NCI-H774 (cell line): ENCODE measurements at regions not wholly inside any gene's neighbourhood (a gene's known extent, or its start where the extent isn't known, plus 50 kb on each side); places are given as distances from the start of the nearest gene placed in this dataset.

ENCODE experiments used
- DNase-seq: peaks from one replicate; lab custom pipeline; 2025; lab: John Stamatoyannopoulos, UW

DNA sequence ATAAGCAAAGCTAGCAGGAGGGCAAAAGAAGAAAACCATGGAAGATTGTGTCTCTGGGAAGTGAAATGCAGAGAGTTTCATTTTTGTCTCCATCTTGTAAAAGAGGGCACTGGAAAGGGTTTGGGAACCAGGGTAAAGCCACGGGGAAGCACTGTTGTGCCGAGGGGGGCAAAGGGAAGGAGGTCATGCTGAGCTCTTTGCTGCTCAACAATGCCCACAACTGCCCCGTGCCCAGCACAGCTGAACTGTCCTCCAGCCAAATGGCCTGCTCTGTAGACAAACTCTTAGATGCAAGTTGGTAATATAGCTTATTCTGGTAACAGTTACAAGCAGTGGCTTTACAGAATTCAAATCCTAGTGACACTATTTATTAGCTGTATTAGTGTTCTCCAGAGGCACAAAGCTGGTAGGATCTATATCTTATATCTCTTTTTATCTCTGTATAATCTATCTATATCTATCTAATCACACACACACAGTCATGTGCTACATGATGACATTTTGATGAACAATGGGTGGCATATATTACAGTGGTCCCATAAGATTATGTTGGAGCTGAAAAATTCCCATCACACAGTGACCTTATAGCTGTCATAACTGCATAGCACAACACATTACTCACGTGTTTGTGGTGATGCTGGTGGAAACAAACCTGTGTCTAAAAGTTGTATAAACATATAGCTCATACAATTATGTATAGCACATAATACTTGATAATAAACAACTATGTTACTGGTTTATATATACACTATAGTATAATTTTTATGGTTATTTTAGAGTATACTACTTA is 203.4 kb upstream of the DDHD1 start:
- DNase-seq: no peak

DNA sequence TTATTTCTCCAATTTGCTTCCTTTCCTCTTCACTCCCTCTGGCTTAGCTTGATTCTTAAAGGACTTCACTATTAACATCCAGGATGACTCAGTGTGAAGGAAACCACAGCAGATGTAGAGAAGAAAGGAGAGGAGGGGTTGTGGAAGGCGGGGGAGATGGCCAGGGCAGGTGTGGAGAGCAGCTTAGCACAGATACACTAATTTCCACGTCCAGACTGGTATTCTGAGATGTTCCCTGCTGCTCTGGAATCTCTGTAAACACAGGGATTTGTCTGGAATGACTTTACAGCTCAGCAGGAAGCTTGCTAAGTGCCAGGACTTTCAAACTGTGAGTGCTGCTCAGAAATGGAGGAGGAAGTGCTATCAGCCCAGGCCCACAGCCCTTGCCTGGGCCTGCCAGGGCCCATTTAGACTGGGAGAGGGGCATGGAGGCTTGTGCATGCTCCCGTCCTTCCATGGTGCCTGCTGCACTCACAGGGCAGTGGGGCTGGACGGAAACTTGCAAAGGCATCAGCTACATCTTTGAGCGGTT is 202.5 kb upstream of the DDHD1 start:
- no peak for DNase-seq

- no peak for DNase-seq
Observed at GRCh38 chr14:53354336-53354735, 201.2 kb upstream of the DDHD1 start.

- no peak for DNase-seq
Observed at GRCh38 chr14:53350866-53351265, 197.7 kb upstream of the DDHD1 start.

DNA sequence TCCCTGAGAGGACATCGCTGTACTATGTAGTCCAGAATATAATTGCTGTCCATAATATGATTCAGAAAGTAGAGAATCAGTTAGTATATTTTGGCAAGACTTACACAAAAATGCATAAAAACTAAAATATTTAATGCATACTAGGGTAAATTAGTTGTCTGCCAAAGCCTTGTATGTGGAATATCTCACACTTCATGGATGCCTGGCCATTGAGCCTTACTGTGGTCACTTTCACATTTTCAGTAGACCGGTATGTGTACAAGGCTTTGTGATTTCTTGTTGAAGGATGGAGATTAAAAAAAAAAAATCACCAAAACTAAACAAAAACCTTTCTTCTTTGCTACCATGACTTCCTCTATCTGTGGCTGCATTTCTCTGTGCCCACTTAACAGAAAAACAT is 197.3 kb upstream of the DDHD1 start:
- no peak for DNase-seq

GRCh38 chr14:53346988-53347387 is 193.9 kb upstream of the DDHD1 start:
- DNase-seq: no peak

DNA sequence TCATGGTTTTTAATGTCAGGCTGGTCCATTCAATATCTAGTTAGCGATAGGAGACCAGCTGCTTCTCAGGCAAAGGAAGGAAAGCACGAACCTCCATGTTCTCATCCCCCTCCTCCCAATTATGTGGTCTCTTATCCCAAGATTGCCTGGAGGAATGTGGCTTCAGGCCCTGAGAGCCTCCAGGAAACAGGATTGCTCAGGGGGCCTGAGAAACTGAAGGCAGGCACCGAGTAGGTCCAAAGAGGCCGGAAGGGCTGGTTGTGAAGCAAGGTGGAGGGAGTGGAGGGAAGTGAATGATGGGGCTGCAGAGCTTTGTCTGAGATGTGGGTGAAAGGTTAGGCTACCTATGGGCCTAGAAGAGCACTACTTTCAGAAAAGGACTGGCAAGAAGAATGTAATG is 188.2 kb upstream of the DDHD1 start:
- no peak for DNase-seq

DNA sequence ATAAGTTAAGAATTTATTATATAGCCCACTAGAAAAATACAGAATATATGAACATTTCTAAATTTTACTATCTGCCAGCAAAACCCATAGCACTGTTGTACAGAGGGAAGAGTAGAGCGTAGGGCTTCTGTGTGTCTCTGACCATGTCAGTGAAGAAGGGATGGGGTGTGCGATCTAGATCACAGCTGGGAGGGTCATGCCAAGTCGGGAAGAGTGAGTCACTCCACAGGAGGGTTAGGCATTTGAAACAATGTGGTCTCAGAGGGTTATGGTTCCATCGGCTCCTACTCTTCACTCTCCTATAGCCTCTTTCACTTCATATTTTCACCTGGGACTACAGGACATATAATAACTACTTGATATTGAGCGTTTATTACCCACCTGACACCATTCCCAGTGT is 185.1 kb upstream of the DDHD1 start:
- no peak for DNase-seq

DNA sequence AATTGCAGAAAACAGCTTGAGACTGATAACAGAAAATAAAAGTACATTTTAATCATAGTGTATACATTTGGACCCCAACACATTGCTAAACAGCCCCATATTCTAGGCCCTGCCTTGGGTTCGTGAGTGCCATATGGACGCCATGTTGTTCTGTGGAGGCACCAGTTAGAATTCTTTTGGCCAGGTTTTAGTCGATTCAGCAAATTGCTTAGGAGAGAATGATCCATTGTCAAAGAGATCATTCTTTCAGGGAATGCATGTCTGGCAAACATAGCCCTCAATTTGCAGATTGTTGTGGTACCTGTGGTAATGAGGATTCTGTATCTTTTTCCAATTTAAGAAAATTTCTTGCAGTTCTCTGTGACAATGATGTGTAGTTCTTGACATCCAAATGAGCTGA is 183.6 kb upstream of the DDHD1 start:
- DNase-seq: no peak

GRCh38 chr14:53333809-53334208 is 180.7 kb upstream of the DDHD1 start:
- DNase-seq: no peak

GRCh38 chr14:53331921-53332320 is 178.8 kb upstream of the DDHD1 start:
- no peak for DNase-seq

- no peak for DNase-seq
Observed at GRCh38 chr14:53331247-53331646, 178.1 kb upstream of the DDHD1 start.

GRCh38 chr14:53330441-53330840 is 177.3 kb upstream of the DDHD1 start:
- no peak for DNase-seq

GRCh38 chr14:53328841-53329240 is 175.7 kb upstream of the DDHD1 start:
- no peak for DNase-seq

DNA sequence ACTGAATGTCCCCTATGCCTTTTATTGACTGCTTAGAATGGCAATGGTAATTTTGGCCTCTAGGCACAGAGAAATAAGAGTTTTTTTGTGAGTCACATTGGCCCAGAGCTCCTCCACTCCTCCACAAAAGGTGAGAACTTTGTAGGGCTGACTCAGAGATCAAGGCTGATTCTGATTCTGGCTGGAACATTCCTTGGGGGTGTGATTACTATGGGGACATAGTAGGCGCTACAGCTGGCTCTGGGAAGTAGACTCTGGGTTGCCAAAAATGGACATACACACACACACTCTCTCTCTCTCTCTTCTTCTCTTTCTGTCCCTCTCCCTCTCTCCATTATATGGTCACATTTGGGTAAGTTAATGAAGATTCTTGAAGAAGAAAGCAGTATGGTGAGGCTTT is 174.6 kb upstream of the DDHD1 start:
- no peak for DNase-seq

DNA sequence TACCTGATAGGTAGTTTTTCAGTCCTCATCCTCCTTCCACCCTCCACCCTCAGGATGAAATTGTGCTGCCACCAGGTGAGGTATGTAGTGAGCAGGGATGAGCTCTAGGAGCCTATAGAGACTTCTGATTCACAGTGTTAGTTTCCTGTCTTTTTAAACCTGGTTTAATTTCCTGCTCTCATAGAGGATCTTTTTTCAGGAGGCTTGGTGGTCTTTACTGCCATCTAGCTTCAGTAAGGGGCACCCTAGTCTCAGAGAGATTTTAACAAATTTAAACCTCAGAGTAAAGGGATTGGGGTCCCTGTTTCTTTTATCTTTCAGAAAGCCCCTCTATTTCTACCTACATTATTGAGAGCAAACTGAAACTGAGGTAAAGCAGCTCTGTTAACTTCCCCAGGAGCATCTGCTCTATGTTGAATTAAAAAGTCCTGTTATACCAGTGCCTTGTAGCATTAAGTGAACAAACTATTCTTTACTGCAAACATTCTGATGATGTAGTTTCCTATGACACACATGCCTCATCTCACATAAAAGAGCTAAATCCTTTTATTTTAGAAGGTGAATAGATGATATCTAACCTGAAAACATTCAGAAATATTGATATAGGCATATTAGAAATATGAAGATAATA is 172.2 kb upstream of the DDHD1 start:
- DNase-seq: no peak

DNA sequence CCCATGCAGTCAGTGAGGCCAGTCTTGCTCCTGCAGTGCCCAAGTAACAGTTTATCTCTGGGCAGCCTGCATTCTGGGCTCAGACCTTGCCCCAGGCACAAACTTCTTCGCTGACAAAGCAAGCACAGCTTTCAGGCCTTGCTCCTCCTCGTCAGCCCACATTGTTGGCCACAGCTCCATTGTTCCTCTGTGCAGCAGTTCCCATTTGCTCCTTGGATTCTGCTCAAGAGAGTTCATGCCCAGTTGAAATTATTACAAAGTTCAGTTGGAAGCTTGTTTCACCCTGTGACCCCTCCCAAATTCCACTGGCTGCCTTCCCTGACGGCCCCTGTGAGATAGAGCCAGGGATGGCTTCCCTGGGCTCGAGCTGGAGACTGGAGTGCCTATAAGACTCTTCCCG is 163.4 kb upstream of the DDHD1 start:
- no peak for DNase-seq

- DNase-seq: no peak
Observed at GRCh38 chr14:53310412-53310811, 157.3 kb upstream of the DDHD1 start.

- no peak for DNase-seq
Observed at GRCh38 chr14:53306911-53307310, 153.8 kb upstream of the DDHD1 start.

- DNase-seq: no peak
Observed at GRCh38 chr14:53306267-53306721, 153.2 kb upstream of the DDHD1 start.

- DNase-seq: no peak
Observed at GRCh38 chr14:53304726-53305381, 151.7 kb upstream of the DDHD1 start.

DNA sequence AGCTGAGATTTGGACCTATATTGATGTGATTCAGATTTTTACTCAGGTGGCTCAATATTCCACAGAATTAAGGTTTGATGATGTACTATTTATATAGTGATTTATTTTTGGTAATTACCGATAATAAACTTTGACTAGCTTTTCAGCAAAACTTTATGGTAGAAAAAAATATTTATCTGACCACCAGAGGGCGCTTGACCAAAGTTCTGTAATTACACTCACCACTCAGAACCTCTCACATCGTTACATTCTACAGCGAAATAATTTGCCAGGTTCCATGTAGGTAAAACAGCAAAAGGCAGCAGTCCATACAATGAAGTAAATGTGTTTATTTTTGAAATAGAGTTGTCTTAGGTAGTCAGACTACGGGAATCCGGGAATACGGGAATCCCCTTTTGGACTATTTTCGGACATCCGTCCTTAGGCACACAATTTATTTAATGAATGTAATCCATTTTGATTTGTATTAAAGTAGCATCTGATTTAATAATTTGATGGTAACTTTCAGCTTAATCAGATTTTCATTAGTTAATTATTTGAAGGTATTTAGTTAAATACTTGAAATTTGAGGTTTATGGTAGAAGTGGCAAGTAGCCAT is 143.0 kb upstream of the DDHD1 start:
- DNase-seq: no peak

- no peak for DNase-seq
Observed at GRCh38 chr14:53295372-53295771, 142.2 kb upstream of the DDHD1 start.
